ENCODE measurements at regions not wholly inside any gene's neighbourhood (a gene's known extent, or its start where the extent isn't known, plus 50 kb on each side); places are given as distances from the start of the nearest gene placed in this dataset.

DNA sequence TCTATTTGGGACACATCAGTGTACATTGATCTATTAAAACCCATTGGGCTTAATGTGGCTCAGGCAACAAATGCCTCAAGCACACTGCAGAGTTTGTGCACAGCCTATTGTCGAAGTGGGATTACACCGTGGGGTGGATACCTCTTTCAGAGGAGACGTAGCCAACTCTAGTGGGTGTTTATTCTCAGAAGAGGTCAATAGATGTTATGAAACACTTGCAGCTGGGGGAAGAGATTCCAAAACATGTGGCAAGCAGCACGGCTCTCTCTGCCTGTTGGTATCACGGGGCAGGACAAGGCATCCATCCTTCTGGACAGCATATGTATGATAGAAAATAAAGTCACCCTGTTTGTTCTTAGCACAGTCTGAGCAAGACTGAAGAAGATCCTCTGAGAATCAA, 121.4 kb upstream of the COPS8 start:
- DNase-seq: no peak

DNA sequence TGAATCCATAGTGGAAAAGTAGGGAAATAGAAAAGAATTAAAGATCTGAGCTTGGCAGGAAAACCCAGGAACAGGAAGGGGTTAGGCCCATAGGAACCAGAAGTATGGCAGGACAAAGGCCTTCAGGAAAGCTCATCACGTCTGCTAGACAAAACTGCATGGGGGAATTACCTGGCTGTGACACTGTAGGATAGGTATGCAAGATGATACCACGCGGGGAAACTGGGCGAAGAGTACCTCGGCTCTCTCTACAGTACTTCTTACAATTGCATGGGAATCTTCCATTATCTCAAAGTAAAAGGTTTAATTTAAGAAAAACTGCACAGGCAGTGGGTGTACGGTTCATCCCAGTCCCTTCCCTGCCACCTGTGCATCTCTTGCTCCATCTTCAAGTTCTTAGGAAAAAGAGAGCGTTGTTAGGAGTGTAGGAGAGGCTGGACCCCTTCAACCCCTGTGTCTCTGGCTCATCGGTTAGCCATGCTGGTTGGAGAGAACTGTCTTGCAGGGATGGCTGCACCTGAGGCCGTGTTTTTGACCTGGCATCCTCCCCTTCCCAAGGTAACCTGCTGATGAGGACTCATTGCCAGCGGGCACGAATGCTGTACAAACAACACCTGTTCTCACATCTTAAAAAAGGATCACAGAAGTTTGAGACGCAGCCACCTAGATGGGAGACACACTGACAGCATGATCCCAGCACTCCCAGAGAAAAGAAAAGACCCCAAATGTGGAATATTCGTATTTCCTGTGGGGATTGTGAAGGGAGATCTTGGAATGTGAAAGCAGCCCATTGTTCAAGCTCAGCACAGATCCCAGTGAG, 120.5 kb upstream of the COPS8 start:
- no peak for DNase-seq

DNA sequence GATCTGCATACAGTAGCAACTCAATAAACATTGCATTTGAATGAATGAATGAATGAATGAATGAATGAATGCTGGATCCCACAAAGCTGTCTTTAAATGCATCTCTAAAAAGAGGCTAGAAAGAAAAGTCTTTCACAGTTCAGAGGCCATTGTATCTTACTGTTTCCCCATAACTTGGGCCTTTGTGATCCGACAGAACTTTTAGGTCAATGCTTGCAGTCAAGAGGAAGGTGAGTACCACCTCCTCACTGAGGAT, 119.9 kb upstream of the COPS8 start:
- DNase-seq: no peak

DNA sequence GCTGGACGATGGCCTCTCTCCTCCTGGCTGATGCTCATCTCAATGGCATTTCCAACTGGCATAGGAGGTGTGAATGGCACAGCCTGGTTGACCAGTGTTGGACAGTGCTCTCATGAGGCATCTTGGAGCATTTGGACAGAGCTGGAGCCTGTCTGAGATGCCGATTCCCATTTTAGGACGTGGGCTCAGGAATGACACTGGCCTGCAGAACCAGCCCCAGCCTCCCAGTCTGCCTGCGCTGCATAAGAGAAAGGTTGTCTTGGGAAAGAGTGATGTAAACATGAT, 118.2 kb upstream of the COPS8 start:
- no peak for DNase-seq

DNA sequence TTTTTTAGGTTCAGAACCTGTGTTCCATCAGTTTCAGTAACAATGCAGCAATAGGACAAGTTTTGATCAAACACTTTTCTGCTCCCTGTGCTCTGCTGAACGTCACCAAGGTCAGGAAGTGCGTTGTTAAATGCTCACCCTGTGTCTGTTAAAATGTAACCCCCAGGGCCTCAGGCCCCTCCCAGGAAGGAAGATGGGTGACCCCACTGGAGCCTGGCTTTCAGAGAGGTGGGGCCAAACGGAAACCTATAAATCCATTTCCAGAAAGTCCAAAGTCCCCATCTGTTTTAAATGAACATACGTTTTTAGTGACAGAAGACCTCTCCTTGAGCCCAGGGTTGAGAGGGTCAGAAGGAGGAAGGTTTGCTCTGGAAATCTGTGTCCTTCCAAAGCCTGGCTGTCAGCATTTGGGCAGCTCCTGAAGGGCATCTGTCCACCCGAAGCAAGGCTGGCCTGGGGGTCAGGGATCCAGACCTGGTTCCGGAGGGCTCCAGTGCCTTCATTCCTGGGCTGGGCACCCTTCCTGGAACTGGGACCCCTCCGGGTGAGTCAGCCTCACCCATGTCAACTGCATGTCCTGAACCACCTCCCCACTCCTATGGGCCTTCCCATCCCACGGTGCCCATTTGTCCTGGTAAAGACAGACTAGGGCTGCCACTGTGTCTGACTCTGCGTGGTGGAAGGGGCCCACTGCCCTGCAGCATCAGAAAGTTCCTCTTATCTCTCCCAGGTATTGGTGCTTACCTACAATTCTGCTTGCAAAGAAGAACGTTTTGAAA, 117.4 kb upstream of the COPS8 start:
- no peak for DNase-seq

DNA sequence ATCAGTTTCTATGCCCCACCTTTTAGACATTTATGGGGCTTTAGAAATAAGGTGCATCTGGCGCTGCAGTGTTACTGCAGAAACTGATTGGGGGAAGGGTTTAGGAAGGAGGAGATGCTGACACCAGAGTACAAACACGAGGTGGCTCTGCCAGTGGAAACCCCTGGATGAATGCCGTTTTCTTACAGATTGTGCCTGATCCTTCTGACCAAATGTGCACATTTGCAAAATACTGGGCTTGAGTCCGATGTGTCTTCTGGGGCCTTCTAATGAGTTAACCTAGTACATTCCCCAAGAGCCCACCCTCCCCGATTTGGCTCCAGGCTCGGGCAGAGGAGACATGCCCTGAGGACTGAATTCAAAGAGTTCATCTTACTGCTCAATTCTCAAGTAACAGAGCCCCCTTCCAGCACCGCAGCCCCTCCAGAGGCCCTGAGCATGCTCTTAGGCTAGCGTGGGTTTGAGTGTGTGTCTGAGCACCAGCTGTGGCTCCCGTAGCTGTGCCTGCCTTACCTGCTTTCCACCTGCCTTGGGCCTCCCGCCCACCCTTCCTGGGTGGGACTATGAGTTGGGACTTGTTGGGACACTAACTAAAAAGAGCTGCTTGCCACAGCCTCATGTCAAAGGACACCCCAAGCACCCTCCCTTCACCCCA, 116.7 kb upstream of the COPS8 start:
- no peak for DNase-seq

DNA sequence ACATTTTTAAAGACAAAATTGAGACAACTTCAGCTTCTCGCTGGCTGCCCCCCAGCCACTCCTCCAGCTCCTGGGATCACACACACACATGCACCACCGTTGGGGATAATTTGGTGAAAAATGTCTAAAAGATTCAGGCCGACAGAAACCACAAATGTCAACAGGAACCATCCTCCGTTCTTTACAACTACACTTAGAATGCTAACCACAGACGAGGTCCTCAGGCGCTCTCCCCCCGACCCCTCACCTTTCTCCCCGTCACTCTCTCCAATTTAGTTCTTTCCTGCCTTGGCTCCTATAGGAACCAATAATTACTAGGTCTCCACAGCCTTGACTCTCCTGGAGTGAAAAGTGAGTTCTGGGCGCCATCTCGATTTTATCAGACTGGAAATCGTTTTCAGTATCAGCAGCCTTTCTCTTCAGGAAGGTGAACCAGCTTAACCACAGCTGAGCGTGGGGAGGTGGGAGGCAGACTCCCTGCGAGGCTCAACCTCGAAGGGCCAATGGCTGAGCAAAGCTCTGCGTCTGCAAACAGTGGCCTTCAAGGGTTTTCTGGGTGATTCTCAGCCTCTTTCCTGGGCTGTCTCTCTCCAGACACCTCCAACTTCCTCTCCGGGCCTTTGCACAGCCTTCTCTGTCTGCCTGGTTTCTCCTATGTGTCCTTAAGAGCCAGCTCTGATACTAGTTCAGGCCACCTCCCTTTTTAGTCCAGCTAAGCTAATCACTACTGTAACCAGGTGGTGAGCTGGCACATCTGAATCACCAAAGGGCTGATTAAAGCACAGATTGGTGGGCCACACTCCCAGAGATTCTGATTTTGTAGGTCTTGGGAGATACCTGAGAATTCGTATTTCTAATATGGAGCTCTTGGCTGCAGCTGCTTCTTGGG, 115.7 kb upstream of the COPS8 start:
- DNase-seq: peak; percentile 7

DNA sequence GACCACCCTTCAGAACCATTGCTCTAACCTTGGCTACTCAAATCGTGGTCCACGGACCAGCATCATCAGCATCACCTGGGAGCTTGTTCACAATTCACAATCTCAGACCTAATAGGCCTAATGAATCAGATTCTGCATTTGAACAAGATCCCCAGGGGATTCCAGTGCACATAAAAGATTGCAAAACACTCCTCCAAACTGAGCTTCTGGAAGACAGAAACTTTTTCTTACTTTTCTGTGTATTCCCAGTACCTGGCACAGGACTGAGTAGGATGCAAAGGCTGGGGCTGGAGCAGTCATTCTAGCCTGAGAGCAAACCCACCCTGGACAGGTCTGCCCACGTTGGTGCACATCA, 115.1 kb upstream of the COPS8 start:
- no peak for DNase-seq

DNA sequence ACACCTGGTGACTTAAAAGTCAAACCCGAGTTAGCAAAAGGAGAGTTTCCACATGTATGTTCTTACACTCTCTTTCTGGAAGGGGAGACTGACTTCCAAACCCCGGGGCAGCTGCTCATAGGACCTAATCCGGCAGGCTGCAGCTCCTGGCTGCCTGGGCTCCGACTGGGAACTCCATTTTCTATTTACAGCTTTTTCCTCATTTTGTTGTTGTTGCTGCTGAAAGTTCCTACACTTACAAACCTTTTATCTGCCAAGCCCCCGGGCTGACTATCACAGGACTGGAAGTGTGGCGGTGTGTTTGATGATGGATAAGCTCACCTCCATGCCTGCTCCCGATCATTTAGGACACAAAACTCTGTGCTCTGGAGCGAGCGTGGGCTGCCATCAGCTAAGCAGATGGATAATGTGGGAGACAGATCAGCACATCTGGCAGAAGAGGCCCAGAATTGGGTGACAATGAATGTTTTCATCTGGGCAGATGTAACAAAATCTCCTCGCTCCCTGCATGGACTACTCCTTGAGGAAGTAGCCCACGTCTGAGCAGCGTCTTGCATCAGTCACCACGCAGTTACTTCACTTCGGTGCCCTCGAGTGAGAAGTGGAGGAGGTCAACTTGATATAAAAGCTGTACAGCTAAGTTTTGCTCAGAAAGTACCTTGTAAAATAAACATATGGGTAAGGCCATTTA, 114.4 kb upstream of the COPS8 start:
- no peak for DNase-seq

DNA sequence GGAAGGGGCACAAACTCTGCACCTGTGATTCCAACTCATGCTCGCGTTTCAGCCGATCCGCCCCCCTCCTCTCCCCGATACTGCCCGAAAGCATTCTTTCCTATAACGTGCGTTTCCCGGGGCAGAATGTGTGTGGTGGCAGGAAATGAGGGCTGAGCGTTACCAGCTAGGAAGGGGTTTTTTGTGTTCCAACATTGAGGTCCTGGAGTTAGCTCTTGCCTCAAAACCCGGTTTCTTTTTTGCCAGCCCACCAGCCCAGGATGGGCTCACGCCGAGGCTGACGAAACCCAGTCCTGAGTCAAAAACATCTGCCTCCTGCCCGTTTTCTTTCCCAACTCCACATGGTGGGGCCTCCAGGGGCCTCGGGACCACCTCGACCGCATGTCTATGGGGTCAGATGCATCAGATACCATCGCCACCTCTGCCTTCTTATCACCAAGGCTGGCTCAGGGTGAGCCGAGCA, 113.7 kb upstream of the COPS8 start:
- DNase-seq: no peak

DNA sequence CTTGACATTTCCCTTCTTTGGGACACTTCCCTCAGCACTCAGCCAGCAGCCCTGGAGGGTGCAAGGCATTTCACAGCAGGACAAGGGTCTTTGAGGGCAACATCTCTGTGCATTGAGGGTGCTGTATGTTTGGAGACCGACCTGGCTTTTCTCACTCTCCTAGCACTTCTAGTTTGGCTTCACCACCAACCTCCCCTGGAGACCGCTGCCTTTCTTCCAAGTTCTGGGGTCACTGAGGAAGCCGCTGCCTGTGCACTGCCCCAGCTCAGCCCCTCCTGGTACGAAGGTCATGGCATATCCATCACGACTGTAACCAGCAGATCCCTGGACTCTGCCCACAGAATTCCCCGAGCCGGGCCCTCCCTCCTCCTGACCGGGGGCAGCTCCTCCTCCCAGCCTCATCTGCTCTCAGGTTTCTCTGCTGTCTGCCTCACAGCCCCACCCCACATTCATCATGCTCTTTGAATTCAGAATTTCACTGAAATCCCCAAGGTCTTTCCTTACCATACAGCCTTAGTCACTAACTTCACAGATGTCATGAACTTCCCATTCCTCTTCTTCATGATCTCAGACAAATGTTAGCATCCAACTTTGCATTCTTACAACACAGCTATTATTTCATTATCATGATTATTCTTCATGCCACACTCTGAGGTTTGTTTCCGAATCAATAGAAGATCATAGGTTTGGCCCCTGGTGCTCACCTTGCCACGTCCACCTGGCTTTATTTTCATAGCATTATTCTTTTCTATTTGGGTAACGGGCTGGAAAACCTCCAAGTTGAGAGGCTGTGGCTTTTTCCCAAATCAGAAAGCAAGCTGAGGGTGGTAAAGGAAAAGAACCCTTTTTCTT, 113.0 kb upstream of the COPS8 start:
- no peak for DNase-seq

DNA sequence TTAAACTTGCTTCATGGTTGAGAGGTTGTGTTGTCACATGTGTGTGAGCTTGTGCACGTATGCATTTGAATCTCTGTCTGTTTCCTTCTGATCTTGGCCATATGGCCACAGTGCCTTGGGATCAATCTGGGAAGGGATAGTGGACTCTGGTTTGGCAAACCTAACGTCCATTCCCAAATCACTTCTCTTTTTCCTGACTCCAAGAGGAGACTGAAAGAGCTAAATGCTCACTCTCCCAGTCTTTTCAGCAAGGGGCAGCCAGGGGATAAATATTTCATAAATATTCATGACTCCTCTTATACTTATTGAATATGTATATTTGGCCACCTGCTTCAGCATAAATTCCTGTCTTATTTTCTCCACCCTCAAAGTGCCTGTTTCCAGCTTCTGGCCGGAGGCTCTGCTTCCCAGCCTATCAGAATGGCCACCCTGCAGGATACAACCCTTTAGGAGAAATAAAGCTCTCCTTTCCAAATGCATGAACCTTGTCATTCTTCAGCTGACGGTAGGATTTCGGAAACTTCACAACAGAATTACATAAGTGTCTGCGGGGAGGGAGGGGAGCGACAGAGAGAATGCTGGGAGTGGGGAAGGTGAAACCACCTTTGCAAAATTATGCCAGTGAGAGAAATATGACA, 112.2 kb upstream of the COPS8 start:
- no peak for DNase-seq

DNA sequence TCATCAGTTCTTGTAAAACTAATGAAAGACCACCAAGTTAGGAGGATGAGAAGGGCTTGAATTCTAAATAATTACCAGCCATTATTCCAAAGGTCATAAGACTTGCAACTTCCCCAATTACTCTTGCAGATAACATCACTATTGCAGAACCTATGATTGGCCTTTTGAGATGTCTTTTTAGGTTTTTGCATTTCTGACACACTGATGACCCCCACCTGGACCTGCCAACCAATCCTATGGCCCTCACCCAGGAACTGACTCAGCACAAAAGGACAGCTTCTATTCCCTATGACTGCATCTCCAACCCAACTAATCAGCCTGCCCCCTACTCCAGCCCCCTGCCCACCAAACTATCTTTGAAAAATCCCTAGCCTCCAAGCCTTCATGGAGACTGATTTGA, 111.5 kb upstream of the COPS8 start:
- DNase-seq: no peak

DNA sequence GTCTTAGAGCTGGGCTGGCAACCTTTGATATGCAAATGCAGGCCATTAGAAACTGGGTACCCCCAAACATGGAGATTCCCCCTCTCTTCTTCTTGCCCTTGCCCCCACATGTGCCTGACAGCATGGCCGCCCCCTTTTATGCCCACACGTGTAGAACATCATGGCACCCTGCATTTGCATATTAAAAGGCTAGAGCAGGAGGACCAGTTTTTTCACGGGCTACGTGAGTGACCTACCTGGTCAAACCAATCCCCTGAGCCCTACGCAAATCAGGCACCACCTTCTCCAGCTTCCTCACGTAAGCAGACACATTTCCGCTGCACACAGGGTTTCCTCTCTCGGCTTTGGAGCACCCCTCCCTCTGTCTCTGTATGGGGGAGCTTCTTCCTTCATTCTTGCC, 110.9 kb upstream of the COPS8 start:
- no peak for DNase-seq

DNA sequence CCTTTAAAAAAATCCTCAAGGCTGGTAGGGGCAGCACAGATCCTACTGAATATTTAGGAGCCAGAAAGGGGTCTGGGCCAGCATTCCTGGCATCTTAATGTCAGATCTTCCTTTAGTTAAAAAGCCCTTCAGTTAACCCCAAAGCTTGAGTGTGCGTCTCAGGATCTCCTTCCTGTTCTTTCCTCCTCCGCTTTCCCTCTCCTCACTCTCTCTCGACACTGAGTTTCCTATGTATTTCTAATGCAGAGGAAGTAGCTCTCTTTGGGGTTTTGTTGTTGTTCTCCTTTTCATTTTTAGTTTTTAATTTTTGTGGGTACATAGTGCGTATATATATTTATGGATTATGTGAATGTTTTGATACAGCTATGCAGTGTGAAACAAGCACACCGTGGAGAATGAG, 109.9 kb upstream of the COPS8 start:
- no peak for DNase-seq

DNA sequence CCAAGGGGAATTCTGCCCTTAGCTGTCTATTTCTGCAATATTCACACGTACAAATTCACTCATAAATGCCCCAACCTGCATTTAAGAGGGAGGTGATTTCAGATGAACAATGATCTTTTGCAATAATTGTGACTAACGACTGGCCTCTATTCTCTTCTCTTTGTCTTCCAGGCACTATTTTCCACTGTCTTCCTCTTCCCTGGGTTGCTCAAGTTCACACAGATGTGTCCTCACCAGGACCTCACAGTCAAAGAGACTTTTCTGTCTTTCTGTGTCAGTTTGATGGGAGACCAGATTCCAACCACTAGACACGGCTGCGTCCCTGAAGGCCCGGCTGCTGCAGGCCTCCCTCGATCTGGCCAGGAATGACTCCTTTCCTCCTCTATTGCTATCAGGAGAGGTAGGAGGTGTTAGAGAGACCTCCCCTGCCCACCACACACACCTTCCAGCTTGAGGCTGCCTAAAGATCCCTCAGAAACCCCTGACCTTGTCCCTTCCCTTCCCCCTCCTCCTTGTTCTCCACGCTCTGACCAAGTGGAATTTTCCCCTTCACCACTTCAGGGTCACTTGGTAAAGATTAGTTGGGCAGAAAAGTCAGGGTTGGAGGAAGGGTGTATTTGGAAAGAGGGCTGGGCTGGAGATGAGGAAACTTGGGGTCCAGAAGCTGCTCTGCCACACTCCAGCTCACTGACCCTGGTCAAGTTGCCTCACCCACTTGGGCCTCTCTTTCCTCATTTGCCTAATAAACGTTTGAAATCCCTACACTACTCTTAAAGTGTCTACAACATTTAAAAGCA, 109.2 kb upstream of the COPS8 start:
- DNase-seq: no peak

DNA sequence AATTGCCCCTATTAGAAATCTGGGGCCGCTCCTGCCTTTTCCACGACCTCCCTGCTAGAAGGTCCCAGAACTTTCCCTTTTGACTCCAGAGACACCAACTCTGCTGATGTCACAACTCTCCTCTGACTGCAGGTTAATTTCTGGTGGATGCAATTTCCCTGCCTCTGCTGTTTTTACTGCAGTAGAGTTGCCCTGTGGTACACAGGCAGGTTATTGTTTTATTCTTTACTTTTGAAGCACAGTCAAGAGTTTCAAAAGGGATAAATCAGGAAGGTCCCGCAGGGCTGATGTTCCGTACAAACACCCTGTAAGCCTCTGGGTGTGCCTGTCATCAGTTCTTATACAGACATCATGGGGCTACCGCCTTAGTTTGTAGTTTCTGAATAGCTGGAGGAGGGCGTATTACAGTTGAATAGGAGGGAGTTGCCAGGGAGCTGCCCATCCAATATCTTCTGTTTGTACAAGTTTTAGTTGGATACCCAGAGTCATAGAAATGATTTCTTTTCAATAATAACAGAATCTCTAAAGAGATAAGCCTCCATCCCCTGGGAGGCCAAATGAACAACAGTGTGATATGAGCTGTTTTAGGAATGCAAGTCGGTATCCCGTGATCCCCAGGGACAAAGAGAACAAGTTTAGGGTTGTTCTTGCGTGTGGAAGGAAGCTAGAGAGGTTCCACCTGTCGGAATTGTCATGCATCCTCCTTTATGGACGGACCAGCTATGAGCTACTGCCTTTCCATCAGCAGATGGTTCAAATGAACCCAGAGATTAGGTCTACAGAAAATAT, 108.4 kb upstream of the COPS8 start:
- no peak for DNase-seq

DNA sequence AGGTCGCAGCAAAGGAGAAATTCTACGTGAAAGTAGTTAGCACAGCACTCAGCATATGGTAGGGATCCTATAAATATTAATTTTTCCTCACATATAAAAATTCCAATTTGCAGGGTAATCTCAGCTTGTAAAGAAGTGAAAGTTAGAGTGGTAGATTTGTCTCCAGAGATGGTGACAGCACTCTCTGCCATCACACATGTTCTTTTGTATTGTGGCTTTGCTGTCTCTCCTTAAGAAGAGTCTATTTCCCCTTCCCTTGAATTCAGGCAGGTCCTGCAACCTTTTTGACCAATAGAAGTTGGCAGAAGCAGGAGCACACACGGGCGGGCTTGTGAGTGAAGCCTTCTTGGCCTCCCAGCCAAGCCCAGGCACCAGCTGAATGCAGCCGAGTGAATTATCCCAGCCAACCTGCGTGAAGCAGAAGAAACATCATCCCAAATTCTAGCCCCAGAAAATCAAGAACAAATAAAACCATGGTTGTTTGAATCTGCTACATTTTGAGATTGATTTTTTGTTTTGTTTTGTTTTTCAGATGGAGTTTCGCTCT, 107.8 kb upstream of the COPS8 start:
- DNase-seq: no peak

DNA sequence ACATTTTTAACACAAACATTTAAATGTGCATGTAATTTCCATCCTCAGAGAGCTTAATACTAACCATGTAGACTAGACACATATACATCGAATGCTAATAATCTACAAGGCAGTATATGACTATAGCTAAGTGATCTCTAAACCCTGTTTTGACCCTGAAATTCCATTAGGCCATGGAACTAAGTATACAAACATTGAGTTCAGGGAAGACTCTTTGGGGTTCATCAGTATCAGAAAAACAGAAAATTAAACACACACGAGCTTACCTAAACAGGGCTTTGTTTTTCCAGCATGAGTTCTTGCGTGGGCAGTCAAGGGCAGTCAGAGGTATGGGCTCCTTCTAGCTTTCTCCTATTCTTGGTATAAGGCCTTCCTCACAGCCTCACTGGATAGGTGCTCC, 106.0 kb upstream of the COPS8 start:
- DNase-seq: no peak
